ENCODE measurements at regions not wholly inside any gene's neighbourhood (a gene's known extent, or its start where the extent isn't known, plus 50 kb on each side); places are given as distances from the start of the nearest gene placed in this dataset.

DNA sequence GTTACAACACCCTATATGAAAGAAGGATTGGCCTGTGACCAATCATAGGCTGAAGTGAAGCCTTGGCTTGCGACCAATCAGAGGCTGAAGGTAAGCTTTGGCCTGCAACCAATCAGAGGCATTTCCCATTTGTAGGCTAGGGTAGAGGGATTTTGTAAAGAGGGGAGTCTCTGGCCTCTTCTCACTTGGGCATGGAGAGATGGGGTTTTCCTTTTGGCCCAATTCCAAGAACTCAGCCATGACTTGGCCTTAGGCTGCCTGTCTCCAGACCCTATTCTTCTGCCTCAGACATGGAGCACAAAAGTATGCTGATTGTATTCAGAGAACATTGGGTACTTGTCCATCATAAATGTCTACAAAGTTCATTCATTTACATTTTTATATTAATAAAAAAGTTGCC lies 308.3 kb downstream of the UTRN start:
- Histone ChIP-seq H4K20me1 (ENCODE audit: insufficient read depth, low read length) (no peaks in the 10 kb centered on the region), H3K9ac (ENCODE audit: insufficient read depth, low read depth, low read length) (no peak overlapping the region), H2AFZ (ENCODE audit: low read length) (no peak overlapping the region), H3K4me2 (ENCODE audit: low read depth, low read length) (no peak overlapping the region), H3K27ac (ENCODE audit: extremely low read length, insufficient read depth, low read length) (no peak overlapping the region), H3K4me3 (replicated peaks in 1 of 3; ENCODE audit: insufficient read depth in 1 of 3, low read depth in 2 of 3, low read length in 3 of 3) (no peak overlapping the region), H3K27me3 (ENCODE audit: control insufficient read depth in 1 of 2, insufficient read depth in 2 of 2, low read length in 2 of 2) (no peaks in the 10 kb centered on the region), H3K9me3 (ENCODE audit: low read length) (no peaks in the 10 kb centered on the region), H3K4me1 (ENCODE audit: insufficient read depth, low read length) (no peaks in the 10 kb centered on the region), H3K36me3 (replicated peaks in 1 of 2; ENCODE audit: control insufficient read depth in 1 of 2, insufficient read depth in 2 of 2, low read length in 2 of 2) (peaks cover 14 to 16% of the 10 kb centered on the region in 2 experiments), H3K79me2 (ENCODE audit: insufficient read depth, low read length) (no peaks in the 10 kb centered on the region)
- no peak for TF ChIP-seq ZNF292 (CRISPR knock-in tag; IDR thresholded peaks at IDR 0.05; ENCODE audit: borderline replicate concordance, low read depth)
- no peak for TF ChIP-seq NR2C2 (CRISPR knock-in tag; IDR thresholded peaks at IDR 0.05; ENCODE audit: borderline replicate concordance)
- TF ChIP-seq ZEB1 (IDR thresholded peaks at IDR 0.05; ENCODE audit: insufficient replicate concordance, low read depth) = no peak
- no peak for TF ChIP-seq ZNF282 (IDR thresholded peaks at IDR 0.05; ENCODE audit: partially characterized antibody)
- TF ChIP-seq XBP1 (CRISPR knock-in tag; IDR thresholded peaks at IDR 0.05) = no peak
- ATAC-seq (no peak), FAIRE-seq (no peak), DNase-seq (ENCODE audit: low spot score) (no peak)
- ChIA-PET POLR2A (no interaction called here), CTCF (ENCODE audit: low intra/inter-chr PET ratio, low total read pairs) (no interaction called here)
- intact Hi-C loops (cut with micrococcal nuclease; ENCODE audit: unreplicated experiment) (no loop called here), in situ Hi-C loops (cut with HindIII; ENCODE audit: extremely low pct_ligation_motif_present, low pct_unique_long_range_greater_than_20kb) (no loop called here)
- 100% methylated on average over 1 of the region's 1 CpG for WGBS (ENCODE audit: low lambda C conversion rate)
- no TSS peak for BruUV-seq (replicated peaks)

DNA sequence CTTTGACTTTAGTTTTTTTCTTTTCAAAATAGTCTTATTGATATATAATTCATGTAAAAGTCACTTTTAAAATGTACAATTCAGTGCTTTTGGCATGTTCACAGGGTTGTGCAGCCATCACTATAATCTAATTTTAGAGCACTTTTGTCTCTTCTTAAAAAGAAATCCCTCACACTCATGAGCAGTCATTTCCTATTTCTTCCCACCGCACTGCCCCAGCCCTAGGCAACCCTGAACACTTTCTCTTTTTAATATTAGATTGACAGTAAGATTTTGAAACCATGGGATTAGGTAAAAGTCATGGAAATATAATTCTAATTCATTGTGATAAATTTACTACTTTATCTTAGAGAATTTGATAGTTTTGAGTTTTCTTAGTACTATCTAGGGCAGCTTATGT lies 309.4 kb downstream of the UTRN start:
- 98% methylated on average over 1 of the region's 1 CpG for WGBS (ENCODE audit: low lambda C conversion rate)
- Histone ChIP-seq H3K4me3 (replicated peaks in 1 of 3; ENCODE audit: insufficient read depth in 1 of 3, low read depth in 2 of 3, low read length in 3 of 3) (no peak overlapping the region), H2AFZ (ENCODE audit: low read length) (no peak overlapping the region), H4K20me1 (ENCODE audit: insufficient read depth, low read length) (no peaks in the 10 kb centered on the region), H3K27ac (ENCODE audit: extremely low read length, insufficient read depth, low read length) (no peak overlapping the region), H3K9ac (ENCODE audit: insufficient read depth, low read depth, low read length) (no peak overlapping the region), H3K79me2 (ENCODE audit: insufficient read depth, low read length) (no peaks in the 10 kb centered on the region), H3K27me3 (ENCODE audit: control insufficient read depth in 1 of 2, insufficient read depth in 2 of 2, low read length in 2 of 2) (no peaks in the 10 kb centered on the region), H3K4me1 (ENCODE audit: insufficient read depth, low read length) (no peaks in the 10 kb centered on the region), H3K9me3 (ENCODE audit: low read length) (no peaks in the 10 kb centered on the region), H3K36me3 (replicated peaks in 1 of 2; ENCODE audit: control insufficient read depth in 1 of 2, insufficient read depth in 2 of 2, low read length in 2 of 2) (peaks cover 13 to 15% of the 10 kb centered on the region in 2 experiments), H3K4me2 (ENCODE audit: low read depth, low read length) (no peak overlapping the region)
- CTCF ChIA-PET (ENCODE audit: low intra/inter-chr PET ratio, low total read pairs) = no interaction called here
- TF ChIP-seq, protein P1, sequence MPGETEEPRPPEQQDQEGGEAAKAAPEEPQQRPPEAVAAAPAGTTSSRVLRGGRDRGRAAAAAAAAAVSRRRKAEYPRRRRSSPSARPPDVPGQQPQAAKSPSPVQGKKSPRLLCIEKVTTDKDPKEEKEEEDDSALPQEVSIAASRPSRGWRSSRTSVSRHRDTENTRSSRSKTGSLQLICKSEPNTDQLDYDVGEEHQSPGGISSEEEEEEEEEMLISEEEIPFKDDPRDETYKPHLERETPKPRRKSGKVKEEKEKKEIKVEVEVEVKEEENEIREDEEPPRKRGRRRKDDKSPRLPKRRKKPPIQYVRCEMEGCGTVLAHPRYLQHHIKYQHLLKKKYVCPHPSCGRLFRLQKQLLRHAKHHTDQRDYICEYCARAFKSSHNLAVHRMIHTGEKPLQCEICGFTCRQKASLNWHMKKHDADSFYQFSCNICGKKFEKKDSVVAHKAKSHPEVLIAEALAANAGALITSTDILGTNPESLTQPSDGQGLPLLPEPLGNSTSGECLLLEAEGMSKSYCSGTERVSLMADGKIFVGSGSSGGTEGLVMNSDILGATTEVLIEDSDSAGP (CRISPR knock-in tag; IDR thresholded peaks at IDR 0.05; ENCODE audit: borderline replicate concordance) = no peak
- TF ChIP-seq TEAD2 (CRISPR knock-in tag; IDR thresholded peaks at IDR 0.05) (no peak), ZKSCAN1 (IDR thresholded peaks at IDR 0.05; ENCODE audit: low read length) (no peak)
- BruUV-seq (replicated peaks) = no TSS peak
- POLR2A ChIA-PET = no interaction called here
- FAIRE-seq (no peak), ATAC-seq (no peak), DNase-seq (ENCODE audit: low spot score) (no peak)
- in situ Hi-C loops (cut with HindIII; ENCODE audit: extremely low pct_ligation_motif_present, low pct_unique_long_range_greater_than_20kb) = no loop called here
- intact Hi-C loops (cut with micrococcal nuclease; ENCODE audit: unreplicated experiment) = no loop called here

Data from HepG2 (cell line).